ENCODE measurements at regions not wholly inside any gene's neighbourhood (a gene's known extent, or its start where the extent isn't known, plus 50 kb on each side); places are given as distances from the start of the nearest gene placed in this dataset.

DNA sequence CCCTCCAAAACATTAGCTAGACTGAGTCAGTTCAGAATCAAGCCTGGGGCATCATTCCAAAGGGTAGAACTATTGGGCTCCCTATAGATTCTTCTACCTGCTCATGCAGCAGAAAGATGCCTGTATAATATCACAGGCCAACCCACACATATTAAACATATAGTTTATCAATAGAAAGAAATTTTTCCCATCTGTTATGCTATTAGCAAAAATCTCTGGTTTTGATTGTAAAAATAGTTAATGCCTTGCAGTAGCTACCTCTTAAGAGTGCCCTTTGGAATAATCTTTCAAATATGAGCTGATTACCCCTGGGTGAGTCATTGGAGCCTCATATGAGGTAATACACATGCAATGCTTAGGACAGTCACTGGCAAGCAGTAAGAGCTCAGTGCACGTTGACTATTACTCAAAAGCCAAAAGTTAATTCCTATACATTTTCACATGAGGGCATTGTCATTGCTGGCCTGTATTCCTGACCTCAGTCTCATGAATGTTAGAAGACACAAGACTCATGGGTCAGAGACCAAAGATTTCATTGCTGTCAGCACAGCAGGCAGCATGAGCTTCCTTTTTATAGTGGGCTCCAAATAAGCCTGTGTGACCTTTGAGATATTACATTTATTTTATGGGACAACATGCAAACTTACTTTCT lies 180.0 kb downstream of the FGFR2 start:
- Histone ChIP-seq H3K27ac (no peak overlapping the region), H3K9me3 (peaks cover 0 to 7% (median 0%) of the 10 kb centered on the region in 3 donors), H3K4me1 (peaks cover 0 to 6% (median 0%) of the 10 kb centered on the region in 3 donors), H3K4me3 (no peak overlapping the region), H3K36me3 (no peaks in the 10 kb centered on the region), H3K27me3 (no peaks in the 10 kb centered on the region)
- TF ChIP-seq POLR2AphosphoS5 (IDR thresholded peaks at IDR 0.05), result no peak
- TF ChIP-seq, protein P1, sequence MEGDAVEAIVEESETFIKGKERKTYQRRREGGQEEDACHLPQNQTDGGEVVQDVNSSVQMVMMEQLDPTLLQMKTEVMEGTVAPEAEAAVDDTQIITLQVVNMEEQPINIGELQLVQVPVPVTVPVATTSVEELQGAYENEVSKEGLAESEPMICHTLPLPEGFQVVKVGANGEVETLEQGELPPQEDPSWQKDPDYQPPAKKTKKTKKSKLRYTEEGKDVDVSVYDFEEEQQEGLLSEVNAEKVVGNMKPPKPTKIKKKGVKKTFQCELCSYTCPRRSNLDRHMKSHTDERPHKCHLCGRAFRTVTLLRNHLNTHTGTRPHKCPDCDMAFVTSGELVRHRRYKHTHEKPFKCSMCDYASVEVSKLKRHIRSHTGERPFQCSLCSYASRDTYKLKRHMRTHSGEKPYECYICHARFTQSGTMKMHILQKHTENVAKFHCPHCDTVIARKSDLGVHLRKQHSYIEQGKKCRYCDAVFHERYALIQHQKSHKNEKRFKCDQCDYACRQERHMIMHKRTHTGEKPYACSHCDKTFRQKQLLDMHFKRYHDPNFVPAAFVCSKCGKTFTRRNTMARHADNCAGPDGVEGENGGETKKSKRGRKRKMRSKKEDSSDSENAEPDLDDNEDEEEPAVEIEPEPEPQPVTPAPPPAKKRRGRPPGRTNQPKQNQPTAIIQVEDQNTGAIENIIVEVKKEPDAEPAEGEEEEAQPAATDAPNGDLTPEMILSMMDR (IDR thresholded peaks at IDR 0.05), result no peak
- TF ChIP-seq POLR2A (IDR thresholded peaks at IDR 0.05), result no peak
- no peak for TF ChIP-seq EP300 (IDR thresholded peaks at IDR 0.05)
- 36% methylated on average over 1 of the region's 1 CpG; no CpG with 5 or more reads in 1 of the 2 donors for WGBS, 2 donors (ENCODE audit: low coverage in 1 of 2)
- ATAC-seq, result no peak

DNA sequence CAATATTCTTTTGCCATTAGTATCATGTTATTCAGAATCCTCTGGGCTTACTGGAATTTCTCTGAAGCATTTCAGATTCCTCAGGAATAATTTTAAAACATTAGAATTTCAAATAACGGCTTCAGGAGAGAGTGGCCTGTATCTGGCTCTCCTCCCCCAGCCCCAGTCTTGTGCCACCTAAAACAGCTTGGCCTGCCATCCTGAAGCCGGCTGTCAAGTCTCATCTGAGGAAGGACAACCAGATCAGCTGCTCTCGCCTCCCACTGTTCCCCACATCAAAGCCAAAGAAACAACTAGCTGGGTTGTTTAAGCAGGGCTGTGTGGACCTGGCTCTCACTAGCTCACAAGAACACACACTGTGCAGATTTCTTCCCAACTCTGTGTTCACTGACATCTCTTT lies 178.2 kb downstream of the FGFR2 start:
- ATAC-seq, result no peak
- WGBS, 2 donors (ENCODE audit: low coverage in 1 of 2), result 70 to 93% methylated on average over 2 to 3 of the region's 3 CpGs
- Histone ChIP-seq H3K4me3 (no peak overlapping the region), H3K27ac (no peak overlapping the region), H3K4me1 (peaks cover 0 to 15% (median 0%) of the 10 kb centered on the region in 3 donors), H3K9me3 (no peaks in the 10 kb centered on the region), H3K36me3 (no peaks in the 10 kb centered on the region), H3K27me3 (no peaks in the 10 kb centered on the region)
- TF ChIP-seq, protein P1 (IDR thresholded peaks at IDR 0.05), result no peak
- TF ChIP-seq POLR2A (IDR thresholded peaks at IDR 0.05) (no peak), POLR2AphosphoS5 (IDR thresholded peaks at IDR 0.05) (no peak), EP300 (IDR thresholded peaks at IDR 0.05) (no peak)

DNA sequence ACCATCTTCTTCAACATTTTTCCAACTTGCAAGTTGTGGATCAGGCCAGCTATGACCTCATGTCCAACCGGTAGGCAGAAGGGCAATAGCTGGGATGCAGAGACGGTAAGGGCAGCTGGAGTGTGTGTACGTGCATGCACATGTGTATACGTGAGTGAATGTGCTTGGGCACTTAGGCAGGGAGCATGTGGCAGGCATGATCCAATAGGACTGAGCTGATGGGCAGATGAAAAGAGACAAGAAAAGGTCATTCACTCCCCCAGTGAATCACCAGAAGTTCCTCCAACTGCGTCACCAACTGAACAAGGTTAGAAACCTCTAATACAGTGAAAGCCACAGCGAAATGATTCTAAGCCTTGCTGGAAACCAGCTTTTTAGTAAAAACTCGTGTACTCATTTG lies 176.1 kb downstream of the FGFR2 start:
- no peak for ATAC-seq
- no peak for TF ChIP-seq POLR2A (IDR thresholded peaks at IDR 0.05)
- TF ChIP-seq POLR2AphosphoS5 (IDR thresholded peaks at IDR 0.05), result no peak
- TF ChIP-seq EP300 (IDR thresholded peaks at IDR 0.05), result no peak
- TF ChIP-seq, protein P1 (IDR thresholded peaks at IDR 0.05), result no peak
- Histone ChIP-seq H3K27ac (no peak overlapping the region), H3K9me3 (no peaks in the 10 kb centered on the region), H3K27me3 (no peaks in the 10 kb centered on the region), H3K4me3 (no peak overlapping the region), H3K4me1 (peaks cover 0 to 27% (median 2%) of the 10 kb centered on the region in 3 donors), H3K36me3 (no peaks in the 10 kb centered on the region)
- 94 to 100% methylated on average over 4 to 5 of the region's 7 CpGs for WGBS, 2 donors (ENCODE audit: low coverage in 1 of 2)

DNA sequence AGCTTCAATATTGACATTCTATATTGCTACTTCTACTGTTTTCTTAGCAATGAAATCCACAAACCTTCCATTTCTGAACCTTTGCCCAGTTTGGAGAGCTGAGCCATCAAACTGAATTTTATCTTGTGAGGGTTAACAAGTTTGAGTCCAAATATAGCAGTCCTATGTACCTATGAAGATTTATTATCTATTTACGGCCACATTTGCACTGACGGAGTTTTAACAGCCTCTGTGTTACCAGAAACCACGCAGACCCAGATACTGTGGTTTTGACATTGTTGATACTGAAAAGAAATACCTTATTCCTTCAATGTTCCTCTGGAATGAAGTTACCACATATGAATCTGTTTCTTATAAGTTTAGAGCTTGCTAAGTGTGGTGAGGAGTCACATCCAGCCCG lies 172.6 kb downstream of the FGFR2 start:
- Histone ChIP-seq H3K4me1 (peaks cover 0 to 27% (median 2%) of the 10 kb centered on the region in 3 donors), H3K9me3 (no peaks in the 10 kb centered on the region), H3K27ac (peak overlapping the region in 3 of 4 donors; percentile 8 to 47 (median 24)), H3K27me3 (no peaks in the 10 kb centered on the region), H3K36me3 (no peaks in the 10 kb centered on the region), H3K4me3 (no peak overlapping the region)
- 38 to 50% methylated on average over 3 to 4 of the region's 4 CpGs for WGBS, 2 donors (ENCODE audit: low coverage in 1 of 2)
- TF ChIP-seq EP300 (IDR thresholded peaks at IDR 0.05) (no peak), POLR2A (IDR thresholded peaks at IDR 0.05) (no peak), POLR2AphosphoS5 (IDR thresholded peaks at IDR 0.05) (peak; percentile 50)
- TF ChIP-seq, protein P1 (IDR thresholded peaks at IDR 0.05), result no peak
- no peak for ATAC-seq

DNA sequence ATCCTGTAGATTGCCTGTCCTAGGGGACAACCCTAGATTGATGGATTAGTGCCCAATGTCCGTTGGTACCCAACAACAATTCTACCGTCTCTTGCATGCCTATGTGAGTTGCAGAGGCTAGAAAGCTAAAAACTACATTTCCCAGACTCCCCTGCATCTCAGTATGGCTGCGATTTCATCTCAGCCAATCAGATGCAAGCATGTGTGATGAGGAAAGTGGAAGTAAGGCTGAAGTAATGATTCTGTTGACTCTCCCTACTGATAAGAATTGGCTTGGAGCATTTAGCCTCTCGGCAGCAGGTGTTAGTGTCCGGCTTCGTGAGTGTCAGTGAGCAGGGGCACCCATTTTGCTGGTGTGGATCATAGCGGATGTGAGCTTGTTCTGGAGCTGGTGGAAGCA lies 171.9 kb downstream of the FGFR2 start:
- Histone ChIP-seq H3K36me3 (no peaks in the 10 kb centered on the region), H3K4me1 (peaks cover 0 to 27% (median 2%) of the 10 kb centered on the region in 3 donors), H3K9me3 (no peaks in the 10 kb centered on the region), H3K27me3 (no peaks in the 10 kb centered on the region), H3K27ac (peak overlapping the region in 2 of 4 donors; percentile 24 to 47), H3K4me3 (no peak overlapping the region)
- ATAC-seq, result no peak
- TF ChIP-seq POLR2A (IDR thresholded peaks at IDR 0.05) (no peak), EP300 (IDR thresholded peaks at IDR 0.05) (no peak), POLR2AphosphoS5 (IDR thresholded peaks at IDR 0.05) (no peak)
- TF ChIP-seq, protein P1 (IDR thresholded peaks at IDR 0.05), result no peak
- 80 to 81% methylated on average over 1 to 6 of the region's 7 CpGs for WGBS, 2 donors (ENCODE audit: low coverage in 1 of 2)

All from gastroesophageal sphincter (tissue), 4 donors.